ENCODE measurements at regions not wholly inside any gene's neighbourhood (a gene's known extent, or its start where the extent isn't known, plus 50 kb on each side); places are given as distances from the start of the nearest gene placed in this dataset.

GRCh38 chr5:106543330-106543729 lies 1127.4 kb downstream of the EFNA5 start:
- TF ChIP-seq CTCF (conservative IDR thresholded peaks at IDR 0.05) (no peak), ZFX (IDR thresholded peaks at IDR 0.05) (no peak)
- H3K27ac ChIP-seq: no peak overlapping the region

GRCh38 chr5:106530150-106530549 lies 1140.6 kb downstream of the EFNA5 start:
- H3K27ac ChIP-seq: no peak overlapping the region
- TF ChIP-seq CTCF (conservative IDR thresholded peaks at IDR 0.05): no peak
- no peak for TF ChIP-seq ZFX (IDR thresholded peaks at IDR 0.05)

GRCh38 chr5:106525438-106525837 lies 1145.3 kb downstream of the EFNA5 start:
- TF ChIP-seq CTCF (conservative IDR thresholded peaks at IDR 0.05) (no peak), ZFX (IDR thresholded peaks at IDR 0.05) (no peak)
- H3K27ac ChIP-seq: no peak overlapping the region

- no peak overlapping the region for H3K27ac ChIP-seq
- TF ChIP-seq CTCF (conservative IDR thresholded peaks at IDR 0.05): no peak
- no peak for TF ChIP-seq ZFX (IDR thresholded peaks at IDR 0.05)
These were observed 1146.9 kb downstream of the EFNA5 start for GRCh38 chr5:106523852-106524251.

- no peak overlapping the region for H3K27ac ChIP-seq
- TF ChIP-seq CTCF (conservative IDR thresholded peaks at IDR 0.05) (no peak), ZFX (IDR thresholded peaks at IDR 0.05) (no peak)
These were observed 1148.4 kb downstream of the EFNA5 start for GRCh38 chr5:106522296-106522695.

GRCh38 chr5:106521701-106522100 lies 1149.0 kb downstream of the EFNA5 start:
- H3K27ac ChIP-seq: no peak overlapping the region
- TF ChIP-seq CTCF (conservative IDR thresholded peaks at IDR 0.05): no peak
- no peak for TF ChIP-seq ZFX (IDR thresholded peaks at IDR 0.05)

- no peak overlapping the region for H3K27ac ChIP-seq
- TF ChIP-seq CTCF (conservative IDR thresholded peaks at IDR 0.05): no peak
- TF ChIP-seq ZFX (IDR thresholded peaks at IDR 0.05): no peak
These were observed 1160.4 kb downstream of the EFNA5 start for GRCh38 chr5:106510321-106510720.
